Mesodermal cell (in vitro differentiated cells): ENCODE measurements at regions not wholly inside any gene's neighbourhood (a gene's known extent, or its start where the extent isn't known, plus 50 kb on each side); places are given as distances from the start of the nearest gene placed in this dataset.

Experiments
- H3K27ac ChIP-seq: 2 replicates; pipeline ENCODE4 v1.7.0; 2013; ENCODE audit warnings: mild to moderate bottlenecking, low read depth, low read length, moderate library complexity; ENCODE audit not compliant: severe bottlenecking
- H3K36me3 ChIP-seq: 2 replicates; pipeline ENCODE4 v1.7.1; 2013; ENCODE audit warnings: mild to moderate bottlenecking, low read length, moderate library complexity; ENCODE audit not compliant: control insufficient read depth, insufficient read depth
- H3K4me1 ChIP-seq: one replicate; pipeline ENCODE4 v1.7.1; 2013; ENCODE audit warnings: mild to moderate bottlenecking, low read length; ENCODE audit not compliant: insufficient read depth, control insufficient read depth, poor library complexity, severe bottlenecking
- H3K4me3 ChIP-seq: 2 replicates; pipeline ENCODE4 v1.7.0; 2013; ENCODE audit warnings: low read length, control low read depth, mild to moderate bottlenecking; ENCODE audit not compliant: insufficient read depth, poor library complexity, severe bottlenecking; ENCODE audit errors: extremely low read depth
- H3K9me3 ChIP-seq: 2 replicates; pipeline ENCODE4 v1.7.1; 2013; ENCODE audit warnings: mild to moderate bottlenecking, low read length, moderate library complexity; ENCODE audit not compliant: control insufficient read depth
- WGBS, 2 experiments: methylation state at CpG; one replicate each; pipeline ENCODE4 v1.1.5; 2013; ENCODE audit warnings: missing lambda C conversion rate in 2 of 2; ENCODE audit not compliant: insufficient coverage in 2 of 2; 5-methylcytosine and 5-hydroxymethylcytosine counted together

- WGBS, 2 experiments: 83 to 92% methylated on average over 2 of the region's 2 CpGs
- Histone ChIP-seq H3K4me1 (no peaks in the 10 kb centered on the region), H3K36me3 (no peaks in the 10 kb centered on the region), H3K9me3 (no peaks in the 10 kb centered on the region), H3K27ac (no peak overlapping the region), H3K4me3 (no peak overlapping the region)
These were observed 614.3 kb upstream of the ARRDC4 start for GRCh38 chr15:97346221-97346620.

DNA sequence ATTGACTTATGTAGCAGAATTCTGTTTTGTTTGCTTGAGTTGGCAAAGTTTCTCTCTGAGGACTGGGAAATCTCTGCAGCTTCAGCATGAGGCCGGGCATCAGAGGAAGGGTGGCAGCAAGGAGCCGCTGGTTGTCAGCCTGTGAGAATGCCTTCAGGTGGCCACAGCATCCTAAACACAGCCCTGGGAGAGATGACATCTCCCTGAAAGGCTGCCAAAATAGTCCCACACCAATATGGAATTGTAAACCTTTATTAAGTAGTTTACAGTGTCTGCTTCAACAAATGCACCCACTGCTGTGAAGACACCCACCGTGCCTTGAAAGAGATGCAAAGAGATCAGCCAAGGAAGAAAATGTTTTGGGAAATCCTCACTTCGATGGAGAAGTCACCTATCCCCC lies 609.7 kb upstream of the ARRDC4 start:
- no peak overlapping the region for H3K4me3 ChIP-seq
- no peaks in the 10 kb centered on the region for H3K36me3 ChIP-seq
- H3K4me1 ChIP-seq: no peaks in the 10 kb centered on the region
- H3K27ac ChIP-seq: no peak overlapping the region
- 80% methylated on average over 2 of the region's 4 CpGs; no CpG with 5 or more reads in 1 of the 2 experiments for WGBS, 2 experiments
- H3K9me3 ChIP-seq: no peaks in the 10 kb centered on the region

DNA sequence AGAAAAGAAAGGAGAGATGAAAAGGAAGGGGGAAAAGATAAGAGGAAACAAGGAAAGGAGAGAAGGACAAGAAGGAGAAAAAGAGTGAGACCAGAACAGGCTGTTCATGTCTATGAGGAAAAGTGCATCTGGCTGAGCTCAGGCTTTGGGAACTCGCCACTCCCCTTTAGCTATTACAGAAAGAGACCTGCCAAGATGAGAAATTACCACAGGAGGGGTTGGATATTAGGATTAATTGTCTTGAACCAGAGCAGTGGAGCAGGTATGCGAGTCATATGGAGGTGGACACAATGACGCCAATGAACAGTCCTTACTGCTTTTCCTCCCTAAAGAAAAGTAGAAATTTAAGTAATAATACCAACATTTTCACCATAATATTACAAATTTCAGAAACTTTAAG lies 577.0 kb upstream of the ARRDC4 start:
- whole genome bisulfite sequencing, 2 experiments: no CpG with 5 or more reads among the region's 3 CpGs

DNA sequence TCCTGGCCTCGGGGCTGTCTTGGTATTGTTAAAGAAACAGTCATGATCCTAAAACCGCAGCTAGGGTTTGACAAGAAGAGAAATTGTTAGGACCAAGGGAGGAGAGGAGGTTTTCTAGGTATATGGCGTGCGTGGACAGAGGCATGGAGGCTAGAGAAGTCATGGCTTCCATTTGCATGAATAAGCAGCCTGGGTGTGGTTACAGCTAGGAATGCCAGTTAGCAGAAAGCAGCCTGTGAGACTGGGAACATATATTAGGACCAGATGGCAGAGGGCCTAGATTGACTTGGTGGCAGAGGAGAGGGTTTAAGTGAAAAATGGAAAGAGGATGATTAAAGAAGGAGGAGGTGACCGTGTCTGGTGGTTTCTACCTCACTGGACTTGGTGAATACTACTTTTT lies 573.6 kb upstream of the ARRDC4 start:
- H3K9me3 ChIP-seq: no peaks in the 10 kb centered on the region
- WGBS, 2 experiments: 93 to 100% methylated on average over 2 to 4 of the region's 5 CpGs
- H3K36me3 ChIP-seq: no peaks in the 10 kb centered on the region
- H3K4me3 ChIP-seq: no peak overlapping the region
- no peak overlapping the region for H3K27ac ChIP-seq
- H3K4me1 ChIP-seq: no peaks in the 10 kb centered on the region

More for the DNA sequence above, 577.0 kb upstream of the ARRDC4 start:
- no peaks in the 10 kb centered on the region for H3K4me1 ChIP-seq
- H3K36me3 ChIP-seq: no peaks in the 10 kb centered on the region
- no peak overlapping the region for H3K4me3 ChIP-seq
- no peaks in the 10 kb centered on the region for H3K9me3 ChIP-seq
- H3K27ac ChIP-seq: no peak overlapping the region

DNA sequence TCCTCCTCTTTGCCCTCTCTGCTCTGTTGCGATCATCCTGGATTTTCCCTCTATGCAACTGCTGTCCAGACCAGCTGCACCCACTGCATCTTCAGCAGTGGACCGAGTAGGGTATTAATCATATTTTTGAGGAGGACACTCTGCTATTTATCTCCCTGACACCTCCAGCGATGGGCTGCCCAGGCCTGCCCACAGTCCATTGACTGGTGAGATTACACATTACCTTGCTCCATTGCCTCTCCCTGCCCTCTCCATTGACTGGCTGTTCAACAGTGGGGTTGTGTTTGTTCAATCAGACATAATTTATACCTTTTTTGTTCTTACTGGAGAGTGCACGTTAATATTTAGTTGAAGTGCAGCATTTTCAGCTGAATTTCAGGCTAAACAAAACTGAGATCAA lies 559.3 kb upstream of the ARRDC4 start:
- no peaks in the 10 kb centered on the region for H3K9me3 ChIP-seq
- no peaks in the 10 kb centered on the region for H3K4me1 ChIP-seq
- 94 to 96% methylated on average over 2 to 4 of the region's 4 CpGs for WGBS, 2 experiments
- no peak overlapping the region for H3K4me3 ChIP-seq
- H3K36me3 ChIP-seq: no peaks in the 10 kb centered on the region
- H3K27ac ChIP-seq: no peak overlapping the region

- Histone ChIP-seq H3K27ac (no peak overlapping the region), H3K36me3 (no peaks in the 10 kb centered on the region), H3K9me3 (no peaks in the 10 kb centered on the region), H3K4me3 (no peak overlapping the region), H3K4me1 (no peaks in the 10 kb centered on the region)
- no CpG with 5 or more reads among the region's 2 CpGs for WGBS, 2 experiments
These were observed 558.5 kb upstream of the ARRDC4 start for GRCh38 chr15:97401970-97402369.

DNA sequence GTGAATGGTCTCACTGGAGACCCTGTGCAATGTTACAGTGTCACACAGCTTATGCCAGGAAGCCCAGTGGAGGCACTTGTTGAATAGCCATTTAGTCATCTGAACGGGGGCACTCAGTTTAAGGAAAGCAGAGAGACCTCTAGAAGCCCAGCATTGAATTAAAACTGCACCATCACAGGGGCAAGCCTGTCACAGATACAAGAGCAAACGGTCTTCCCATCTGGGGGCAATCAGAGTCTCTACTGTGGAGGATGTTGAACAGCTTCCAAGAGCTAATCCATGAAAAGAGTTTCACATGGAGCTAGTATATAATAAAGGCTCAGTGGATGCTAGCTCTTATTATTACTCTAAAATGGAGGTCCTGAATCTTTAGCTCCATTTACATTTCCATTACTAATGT lies 553.7 kb upstream of the ARRDC4 start:
- no peaks in the 10 kb centered on the region for H3K36me3 ChIP-seq
- H3K4me1 ChIP-seq: no peaks in the 10 kb centered on the region
- WGBS, 2 experiments: 63 to 79% methylated on average over 1 to 2 of the region's 2 CpGs
- no peak overlapping the region for H3K4me3 ChIP-seq
- no peak overlapping the region for H3K27ac ChIP-seq
- no peaks in the 10 kb centered on the region for H3K9me3 ChIP-seq

DNA sequence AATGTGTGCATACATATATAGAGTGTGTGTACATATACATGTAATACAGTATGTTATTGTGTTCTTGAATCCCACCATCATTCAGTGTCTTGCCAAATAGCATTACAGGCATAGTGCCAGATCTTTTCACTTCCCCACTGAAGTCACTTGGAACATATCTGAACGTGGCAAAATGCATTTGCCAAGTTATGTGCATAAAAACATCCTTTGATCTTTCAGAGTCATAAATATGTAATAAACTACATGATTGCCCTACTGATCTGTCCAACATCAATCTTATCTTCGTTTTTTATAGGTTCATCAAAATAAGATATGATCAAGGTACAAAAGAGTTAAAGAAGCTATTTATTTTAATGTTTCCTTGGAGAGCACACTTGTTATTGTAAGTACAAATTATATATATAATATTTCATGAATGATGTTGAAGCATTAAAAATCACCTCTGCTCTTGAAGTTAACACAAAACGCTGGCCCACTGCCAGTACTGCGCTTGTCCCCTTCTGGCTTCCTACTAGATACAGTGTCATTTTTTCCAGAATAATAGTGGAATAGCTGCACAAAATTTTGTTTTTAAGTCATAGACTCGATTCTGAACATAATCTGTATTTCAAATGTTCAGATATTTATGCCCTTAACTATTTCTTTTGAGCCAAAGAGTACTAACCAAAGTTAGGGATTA lies 549.5 kb upstream of the ARRDC4 start:
- Histone ChIP-seq H3K4me1 (no peaks in the 10 kb centered on the region), H3K27ac (no peak overlapping the region), H3K36me3 (no peaks in the 10 kb centered on the region), H3K9me3 (no peaks in the 10 kb centered on the region), H3K4me3 (no peak overlapping the region)
- WGBS, 2 experiments: 100% methylated on average over 2 of the region's 5 CpGs; no CpG with 5 or more reads in 1 of the 2 experiments

DNA sequence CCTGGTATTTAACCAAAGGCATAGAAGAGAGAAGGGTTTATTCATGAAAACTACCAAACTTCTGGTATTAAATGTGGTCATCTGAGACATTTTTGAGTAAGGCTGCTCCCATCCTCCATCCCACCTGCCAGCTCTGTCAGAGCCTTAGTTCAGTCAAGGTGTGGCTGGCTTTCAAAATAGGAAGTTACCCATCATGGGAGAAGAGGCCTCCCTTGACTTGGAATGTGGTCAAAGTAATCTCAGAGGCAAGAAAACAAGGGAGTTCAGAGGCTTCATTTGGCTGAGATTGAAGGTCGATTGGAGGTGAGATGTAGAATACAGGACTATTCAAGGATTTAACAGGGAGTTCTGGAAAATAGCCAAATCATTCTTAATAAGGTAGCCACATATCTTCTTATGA lies 540.4 kb upstream of the ARRDC4 start:
- Histone ChIP-seq H3K4me1 (no peaks in the 10 kb centered on the region), H3K9me3 (no peaks in the 10 kb centered on the region), H3K27ac (no peak overlapping the region), H3K4me3 (no peak overlapping the region), H3K36me3 (no peaks in the 10 kb centered on the region)
- WGBS, 2 experiments: 80% methylated on average over 1 of the region's 1 CpG; no CpG with 5 or more reads in 1 of the 2 experiments

DNA sequence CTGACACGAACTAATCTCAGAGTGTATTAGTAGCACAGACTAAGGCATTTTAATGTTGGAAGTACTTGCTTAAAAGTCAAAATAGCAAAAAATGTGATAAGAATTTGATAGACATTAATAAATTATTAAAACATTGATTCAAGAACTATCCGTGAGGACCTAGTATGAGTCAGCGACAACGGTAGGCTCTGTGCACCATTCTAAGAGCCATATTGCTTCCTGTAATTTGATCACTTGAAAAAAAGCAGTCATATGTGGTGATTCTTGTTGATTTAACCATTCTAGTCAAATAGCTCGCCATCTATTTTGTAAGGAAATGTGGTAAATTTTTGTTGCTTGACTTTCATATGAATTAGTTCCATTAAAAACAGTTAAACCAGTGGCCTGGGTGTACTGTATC lies 534.9 kb upstream of the ARRDC4 start:
- no peak overlapping the region for H3K4me3 ChIP-seq
- WGBS, 2 experiments: 100% methylated on average over 2 of the region's 5 CpGs; no CpG with 5 or more reads in 1 of the 2 experiments
- H3K27ac ChIP-seq: no peak overlapping the region
- H3K9me3 ChIP-seq: no peaks in the 10 kb centered on the region
- H3K4me1 ChIP-seq: no peaks in the 10 kb centered on the region
- H3K36me3 ChIP-seq: no peaks in the 10 kb centered on the region

GRCh38 chr15:97443101-97443500 lies 517.4 kb upstream of the ARRDC4 start:
- H3K36me3 ChIP-seq: no peaks in the 10 kb centered on the region
- H3K9me3 ChIP-seq: no peaks in the 10 kb centered on the region
- H3K4me3 ChIP-seq: no peak overlapping the region
- no peaks in the 10 kb centered on the region for H3K4me1 ChIP-seq
- WGBS, 2 experiments: 83 to 92% methylated on average over 1 of the region's 1 CpG
- H3K27ac ChIP-seq: no peak overlapping the region
